Embryonic facial prominence (tissue), 1 donor: ENCODE measurements at regions not wholly inside any gene's neighbourhood (a gene's known extent, or its start where the extent isn't known, plus 50 kb on each side); places are given as distances from the start of the nearest gene placed in this dataset.

ENCODE experiments used
- DNase-seq: peaks from one replicate; pipeline ENCODE4 v3.0.0-alpha.2; 2016; ENCODE audit errors: extremely low spot score

DNA sequence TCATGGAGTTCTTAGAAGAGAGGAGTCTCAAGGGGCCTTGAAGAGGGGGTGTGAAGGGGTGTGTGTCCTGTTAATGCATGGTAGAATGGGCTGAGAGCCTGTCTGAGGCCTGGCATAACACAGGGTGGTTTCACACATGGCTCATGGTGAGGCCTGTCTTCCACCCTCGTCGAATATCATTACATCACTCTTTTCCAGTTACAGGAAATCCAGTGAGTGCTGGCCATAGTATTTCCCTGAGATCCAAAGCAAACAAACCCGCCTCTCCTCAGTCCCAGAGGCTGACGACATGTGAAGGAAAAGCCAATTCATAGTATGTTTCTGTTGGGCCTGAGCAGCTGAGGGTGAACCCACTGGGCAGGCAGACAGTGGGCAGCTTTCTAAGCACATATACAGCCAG is 159.4 kb upstream of the NR3C1 start:
- no peak for DNase-seq

DNA sequence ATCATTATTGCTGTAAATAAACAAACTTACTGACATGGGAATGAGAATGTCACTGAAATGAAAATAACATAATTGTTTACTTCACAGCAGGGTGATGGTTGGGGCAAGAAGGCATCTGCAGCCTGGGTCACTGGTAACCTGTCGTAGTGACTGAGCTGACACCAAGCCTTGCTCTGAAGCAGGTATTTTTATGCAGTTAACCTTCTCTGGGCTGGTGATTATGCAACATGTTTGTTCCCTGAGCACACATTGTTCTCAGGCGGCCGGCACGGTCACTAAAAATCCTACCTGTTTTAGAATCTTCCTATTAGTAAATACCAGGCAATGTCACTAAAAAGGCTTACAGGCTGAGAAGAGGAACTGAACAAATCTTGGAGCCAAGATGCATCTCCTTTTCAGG is 157.7 kb upstream of the NR3C1 start:
- no peak for DNase-seq

- no peak for DNase-seq
Observed at GRCh38 chr5:143560378-143560777, 156.9 kb upstream of the NR3C1 start.

DNA sequence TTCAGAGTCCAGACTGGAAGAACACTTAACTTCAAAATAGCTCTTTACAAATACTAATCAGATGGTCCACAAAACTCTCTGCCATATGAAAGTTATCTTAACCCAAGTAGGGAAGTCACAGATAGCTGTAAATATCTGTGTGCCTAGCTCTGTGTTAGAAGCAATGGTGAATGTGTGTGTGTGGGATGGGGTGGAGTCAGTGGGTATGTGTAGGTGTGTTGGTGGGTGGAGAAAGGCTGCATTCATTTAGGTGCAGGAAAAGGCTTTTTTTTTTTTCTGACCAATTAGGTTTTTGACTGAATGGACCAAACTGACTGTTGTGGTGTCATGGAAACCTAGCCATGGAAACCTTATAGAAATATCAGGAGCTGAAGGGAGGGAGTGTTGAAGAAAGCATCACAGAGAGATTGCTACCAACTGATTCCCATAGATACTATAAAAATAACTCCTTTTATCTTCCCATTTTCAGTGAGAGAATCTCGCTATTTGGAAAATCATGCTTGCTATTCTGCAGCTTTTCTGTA is 156.2 kb upstream of the NR3C1 start:
- no peak for DNase-seq

DNA sequence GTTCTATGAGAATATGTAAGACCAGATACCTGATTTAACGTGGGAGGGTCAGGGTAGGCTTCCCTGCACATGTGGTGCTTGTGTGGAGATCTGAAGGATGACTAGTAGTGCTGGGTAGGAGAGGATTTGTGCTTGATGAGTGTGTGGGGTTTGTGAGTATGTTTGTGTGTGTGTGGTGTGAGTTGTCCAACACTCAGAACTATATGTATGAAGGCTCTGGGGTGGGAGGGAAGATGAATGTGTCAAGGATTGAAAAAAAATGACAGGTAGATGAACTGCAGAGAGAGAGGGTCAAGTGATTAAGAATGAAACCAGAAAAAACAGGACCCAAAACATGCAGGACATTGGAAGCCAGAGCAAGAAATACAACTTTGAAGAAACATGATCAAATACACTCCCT is 154.6 kb upstream of the NR3C1 start:
- DNase-seq = no peak

DNA sequence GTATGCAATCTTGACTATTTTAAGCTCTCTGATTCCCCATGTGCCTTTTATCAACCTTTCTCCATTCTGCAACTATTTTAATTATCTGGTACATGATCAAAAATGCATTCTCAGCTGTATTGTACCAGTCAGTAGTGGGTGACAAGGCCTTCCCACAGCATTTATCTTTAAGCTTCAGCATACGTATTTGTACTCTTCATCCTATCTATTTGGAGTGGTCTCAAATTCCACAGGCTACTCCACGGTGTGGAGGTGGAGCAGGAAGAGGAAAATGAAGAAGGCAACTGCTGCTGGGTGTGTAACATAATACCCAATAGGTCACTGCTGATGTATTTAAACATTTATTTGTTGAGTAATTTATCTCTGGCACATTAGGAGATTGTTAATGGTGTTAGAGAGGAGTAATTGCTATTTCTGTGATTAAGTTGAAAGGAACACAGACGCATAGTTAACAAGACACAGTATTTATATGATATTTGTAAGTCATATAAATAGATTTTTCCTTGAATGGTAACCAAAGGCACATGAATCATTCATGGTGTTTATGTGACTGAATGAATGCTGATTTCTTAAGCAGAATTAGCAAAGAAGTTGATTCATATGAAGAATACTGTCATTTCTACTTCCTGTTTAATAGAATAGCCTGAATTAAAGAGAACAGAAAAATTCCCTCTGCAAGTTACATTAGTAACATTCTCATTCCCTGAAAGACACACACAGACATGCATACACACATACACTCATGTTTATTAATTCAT is 153.8 kb upstream of the NR3C1 start:
- DNase-seq = no peak

GRCh38 chr5:143554918-143555477 is 151.5 kb upstream of the NR3C1 start:
- DNase-seq = no peak

- no peak for DNase-seq
Observed at GRCh38 chr5:143554187-143554717, 150.8 kb upstream of the NR3C1 start.

DNA sequence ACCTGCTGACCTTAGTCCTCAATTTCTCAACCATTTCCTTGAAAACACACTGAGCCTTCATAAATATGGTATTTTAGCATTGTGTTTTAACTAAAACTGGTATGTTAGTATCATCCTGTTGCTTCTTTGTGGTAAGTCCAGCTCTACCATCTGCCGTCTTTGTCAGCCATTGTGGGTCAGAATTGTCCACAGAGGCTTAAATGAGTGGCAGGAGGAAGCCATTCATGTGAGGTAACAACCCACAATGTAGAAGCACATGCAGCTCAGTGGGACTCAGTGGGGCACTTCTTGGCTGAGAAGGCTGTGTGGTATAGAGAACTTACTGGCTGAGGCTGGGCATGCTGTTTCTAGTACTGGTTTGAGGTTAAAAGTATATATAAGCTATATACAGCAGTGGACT is 149.2 kb upstream of the NR3C1 start:
- no peak for DNase-seq

DNA sequence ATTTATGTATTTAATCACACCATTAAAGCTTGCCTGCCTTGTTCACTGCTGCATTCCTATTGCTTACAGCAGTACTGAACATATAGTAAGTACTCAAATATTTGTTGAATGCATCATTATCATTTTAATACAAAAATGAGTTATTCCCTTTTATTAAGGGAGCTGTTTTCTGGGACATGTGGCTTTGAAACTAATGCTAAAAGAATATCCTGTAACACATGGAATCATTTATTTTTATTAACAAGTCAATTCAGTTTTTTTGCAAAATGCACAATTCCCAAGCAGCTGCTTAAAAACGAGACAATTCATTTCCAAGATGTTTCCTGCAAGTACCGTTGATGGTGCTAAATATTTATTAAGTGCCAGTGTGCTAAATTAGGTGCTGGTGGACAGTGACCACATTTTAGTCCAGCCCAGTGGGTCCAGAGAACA is 148.3 kb upstream of the NR3C1 start:
- DNase-seq = no peak

GRCh38 chr5:143550986-143551630 is 147.6 kb upstream of the NR3C1 start:
- no peak for DNase-seq

DNA sequence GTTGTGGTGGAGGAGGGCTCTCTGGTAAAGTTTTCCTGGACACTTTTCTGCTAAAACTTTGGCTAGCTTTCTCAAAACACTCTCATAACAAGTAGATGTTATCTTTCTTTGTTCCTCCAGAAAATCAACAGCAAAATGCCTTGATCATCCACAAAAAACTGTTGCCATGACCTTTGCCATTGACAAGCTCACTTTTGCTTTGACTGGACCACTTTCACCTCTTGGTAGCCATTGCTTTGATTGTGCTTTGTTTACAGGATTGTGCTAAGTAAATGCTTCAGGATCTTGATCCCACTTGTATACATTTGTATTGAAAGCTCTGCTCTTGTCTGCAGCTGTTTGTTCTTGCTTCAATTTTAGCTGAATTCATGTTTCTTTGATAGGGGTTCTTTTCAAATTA is 143.9 kb upstream of the NR3C1 start:
- no peak for DNase-seq

- DNase-seq = no peak
Observed at GRCh38 chr5:143546394-143546793, 142.9 kb upstream of the NR3C1 start.

DNA sequence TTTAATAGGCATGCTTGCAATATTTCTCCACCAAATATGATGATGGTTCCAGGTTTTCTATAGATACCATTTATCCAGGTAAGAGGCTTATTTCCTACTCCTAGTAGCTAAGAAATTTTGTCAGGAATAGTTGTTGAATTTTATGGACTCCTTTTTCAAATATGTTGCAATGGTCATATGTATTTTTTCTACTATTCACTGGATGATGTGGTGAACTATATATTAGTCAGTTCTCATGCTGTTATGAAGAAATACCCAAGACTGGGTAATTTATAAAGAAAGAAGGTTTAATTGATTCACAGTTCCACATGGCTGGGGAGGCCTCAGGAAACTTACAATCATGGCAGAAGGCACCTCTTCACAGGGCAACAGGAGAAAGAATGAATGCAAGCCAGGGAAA is 141.1 kb upstream of the NR3C1 start:
- no peak for DNase-seq

DNA sequence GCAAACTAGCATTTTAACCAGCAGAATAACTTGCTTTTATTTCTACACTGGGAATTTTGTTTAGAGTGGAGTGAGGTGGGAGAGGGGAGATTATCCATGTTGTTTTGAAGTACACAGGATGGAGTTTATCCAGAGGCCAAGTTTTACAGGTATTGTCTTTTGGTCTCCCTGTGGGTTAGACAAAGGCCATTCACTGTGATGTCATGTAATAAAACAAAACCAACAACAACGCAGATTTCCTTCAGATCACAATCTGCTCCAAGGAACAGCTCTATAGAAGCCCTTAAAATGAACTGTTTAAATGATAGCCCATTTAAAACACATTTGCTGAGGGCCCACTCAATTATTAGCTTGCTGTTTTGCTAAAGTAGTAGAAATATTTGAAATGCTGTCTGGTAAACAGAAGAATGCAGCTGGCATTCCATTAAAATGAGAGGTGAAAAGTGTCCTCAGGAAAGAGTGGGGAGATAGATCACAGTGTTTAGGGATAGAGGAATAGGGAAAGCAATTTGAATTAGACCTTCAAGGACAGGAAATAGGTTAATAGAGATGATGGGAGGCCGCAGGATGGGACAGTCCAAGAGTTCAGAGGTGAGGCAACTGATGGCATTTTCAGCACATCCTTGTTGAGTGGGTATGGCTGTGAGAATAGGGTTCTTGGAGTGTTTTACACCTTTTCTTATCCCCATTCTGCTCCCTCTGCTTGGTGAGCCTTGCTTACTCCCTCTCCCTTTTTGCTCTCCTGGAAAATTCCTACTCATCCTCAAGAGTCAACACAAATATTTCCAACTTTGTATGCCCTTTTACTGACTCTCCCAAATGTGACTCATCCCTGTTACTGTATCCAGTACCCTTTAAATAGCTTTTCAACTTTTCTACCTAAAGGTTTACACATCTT is 140.1 kb upstream of the NR3C1 start:
- no peak for DNase-seq

GRCh38 chr5:143542798-143543144 is 139.3 kb upstream of the NR3C1 start:
- DNase-seq = no peak

GRCh38 chr5:143541943-143542797 is 138.7 kb upstream of the NR3C1 start:
- no peak for DNase-seq

DNA sequence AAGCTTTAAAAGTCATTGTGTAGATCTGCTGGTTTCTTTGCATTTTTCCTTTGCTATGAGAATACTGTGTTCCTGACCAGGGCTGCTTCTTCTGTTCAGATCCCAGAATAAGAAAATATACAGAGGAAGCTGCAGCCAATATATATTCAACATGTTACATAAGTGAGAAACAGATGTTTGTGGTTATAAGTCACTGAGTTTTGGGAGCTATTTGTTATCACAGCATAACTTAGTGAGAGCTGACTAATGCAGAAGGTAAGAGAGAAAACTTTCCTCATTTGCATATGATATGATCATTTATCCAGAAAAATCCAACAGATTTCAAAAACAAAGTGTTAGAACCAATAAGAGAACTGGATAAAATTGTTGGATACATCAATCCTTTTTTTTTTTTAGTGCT is 136.3 kb upstream of the NR3C1 start:
- no peak for DNase-seq

DNA sequence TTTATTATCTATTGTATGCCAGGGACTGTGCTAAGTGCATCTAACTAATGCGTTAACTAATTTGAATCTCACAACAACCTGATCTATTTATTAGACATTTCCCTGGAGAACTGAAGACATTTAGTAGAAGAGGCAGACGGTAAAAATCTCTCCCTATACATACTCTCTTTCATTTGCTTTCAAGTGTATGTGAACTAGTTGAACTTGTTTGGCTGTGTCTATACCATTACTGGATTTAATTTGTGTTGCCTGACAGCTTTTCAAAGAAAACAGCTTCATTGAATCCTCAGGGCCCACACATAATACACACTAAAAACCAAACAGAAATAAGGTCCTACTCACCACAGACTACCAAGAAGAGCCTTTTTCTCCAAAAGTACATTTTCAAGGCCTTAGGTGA is 133.6 kb upstream of the NR3C1 start:
- no peak for DNase-seq

- no peak for DNase-seq
Observed at GRCh38 chr5:143536364-143536763, 132.9 kb upstream of the NR3C1 start.

GRCh38 chr5:143534761-143535154 is 131.3 kb upstream of the NR3C1 start:
- no peak for DNase-seq
